ENCODE measurements at regions not wholly inside any gene's neighbourhood (a gene's known extent, or its start where the extent isn't known, plus 50 kb on each side); places are given as distances from the start of the nearest gene placed in this dataset.

DNA sequence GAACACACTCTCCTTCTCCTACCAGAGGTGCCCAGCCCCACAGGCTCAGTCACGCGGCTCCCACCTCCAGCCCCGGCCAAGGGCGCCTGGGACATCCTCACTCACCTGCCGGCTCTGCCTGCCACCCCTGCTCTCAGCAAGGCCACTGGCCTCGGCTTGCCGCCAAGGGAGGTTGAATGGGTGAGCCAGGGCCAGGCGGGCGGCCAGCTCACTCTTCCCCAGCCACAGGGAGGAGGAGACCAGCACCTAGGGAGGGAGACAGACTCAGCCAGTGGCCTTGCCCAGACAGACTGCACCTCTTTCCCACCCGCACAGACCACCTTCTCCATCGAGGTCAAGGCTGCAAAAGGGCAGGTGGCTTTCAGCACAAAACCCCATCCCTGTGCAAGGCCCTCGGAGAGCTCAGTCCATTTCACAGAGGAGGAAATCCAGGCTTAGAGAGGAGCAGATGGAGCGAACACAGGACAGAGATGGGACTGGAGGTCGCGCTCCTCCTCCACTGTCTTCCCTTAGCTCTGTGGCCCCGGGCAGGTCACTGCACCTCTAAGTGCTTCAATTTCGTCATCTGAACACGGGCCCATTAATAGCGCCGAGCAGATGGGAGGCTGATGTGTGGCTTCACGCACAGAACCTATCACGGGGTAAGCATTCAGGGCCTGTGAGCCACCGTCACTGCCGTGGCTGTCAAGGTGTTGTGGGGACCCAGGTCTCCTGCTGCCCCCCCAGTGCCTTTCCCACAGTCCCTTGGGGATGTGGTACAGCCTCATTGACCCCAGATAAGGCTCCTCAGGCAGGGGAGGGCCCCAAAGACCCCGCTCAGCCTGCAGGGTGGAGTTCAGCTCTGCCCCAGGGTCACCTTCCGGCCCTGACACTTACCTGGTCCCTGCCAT, 56.1 kb downstream of the RMI2 start:
- DNase-seq (ENCODE audit: low read depth): no peak
- TF ChIP-seq, protein P1, sequence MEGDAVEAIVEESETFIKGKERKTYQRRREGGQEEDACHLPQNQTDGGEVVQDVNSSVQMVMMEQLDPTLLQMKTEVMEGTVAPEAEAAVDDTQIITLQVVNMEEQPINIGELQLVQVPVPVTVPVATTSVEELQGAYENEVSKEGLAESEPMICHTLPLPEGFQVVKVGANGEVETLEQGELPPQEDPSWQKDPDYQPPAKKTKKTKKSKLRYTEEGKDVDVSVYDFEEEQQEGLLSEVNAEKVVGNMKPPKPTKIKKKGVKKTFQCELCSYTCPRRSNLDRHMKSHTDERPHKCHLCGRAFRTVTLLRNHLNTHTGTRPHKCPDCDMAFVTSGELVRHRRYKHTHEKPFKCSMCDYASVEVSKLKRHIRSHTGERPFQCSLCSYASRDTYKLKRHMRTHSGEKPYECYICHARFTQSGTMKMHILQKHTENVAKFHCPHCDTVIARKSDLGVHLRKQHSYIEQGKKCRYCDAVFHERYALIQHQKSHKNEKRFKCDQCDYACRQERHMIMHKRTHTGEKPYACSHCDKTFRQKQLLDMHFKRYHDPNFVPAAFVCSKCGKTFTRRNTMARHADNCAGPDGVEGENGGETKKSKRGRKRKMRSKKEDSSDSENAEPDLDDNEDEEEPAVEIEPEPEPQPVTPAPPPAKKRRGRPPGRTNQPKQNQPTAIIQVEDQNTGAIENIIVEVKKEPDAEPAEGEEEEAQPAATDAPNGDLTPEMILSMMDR (conservative IDR thresholded peaks at IDR 0.05; ENCODE audit: low read depth, low read length): no peak
- no peak overlapping the region for H3K4me3 ChIP-seq (ENCODE audit: low read depth, low read length)

DNA sequence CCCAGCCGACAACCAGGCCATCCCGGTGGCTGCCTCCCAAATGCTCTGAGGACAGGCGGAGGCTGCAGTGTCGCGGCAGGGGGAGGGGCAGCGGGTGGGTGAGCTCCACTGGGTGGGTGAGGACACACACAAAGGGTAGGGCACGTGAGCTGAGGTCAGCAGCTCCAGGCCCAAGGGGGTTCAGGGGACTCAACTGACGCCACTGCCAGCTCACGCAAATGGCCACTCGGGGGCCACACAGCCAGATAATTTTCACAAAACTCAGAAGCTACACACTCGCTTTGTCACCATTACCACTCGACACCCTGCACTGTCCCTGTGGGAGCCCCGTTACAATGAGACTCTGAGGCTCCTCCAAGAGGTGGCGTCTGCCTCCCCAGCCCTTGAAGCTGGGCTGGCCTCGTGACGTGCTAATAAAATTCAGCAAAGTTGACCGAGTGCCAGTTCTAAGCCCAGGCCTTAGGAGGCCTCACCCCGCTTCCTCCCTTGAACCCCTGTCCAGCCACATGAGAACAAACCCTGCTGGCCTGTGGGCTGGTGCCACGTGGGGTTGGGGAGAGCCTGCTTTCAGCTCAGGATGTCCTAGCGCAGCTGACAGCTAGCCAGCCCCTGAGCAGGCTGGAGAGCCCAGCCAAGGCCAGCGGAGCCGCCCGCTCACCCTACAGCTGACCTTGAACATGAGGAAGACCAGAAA, 56.9 kb downstream of the RMI2 start:
- no peak overlapping the region for H3K4me3 ChIP-seq (ENCODE audit: low read depth, low read length)
- peak; percentile 7 for DNase-seq (ENCODE audit: low read depth)
- TF ChIP-seq, protein P1 (conservative IDR thresholded peaks at IDR 0.05; ENCODE audit: low read depth, low read length): peak; percentile 12

DNA sequence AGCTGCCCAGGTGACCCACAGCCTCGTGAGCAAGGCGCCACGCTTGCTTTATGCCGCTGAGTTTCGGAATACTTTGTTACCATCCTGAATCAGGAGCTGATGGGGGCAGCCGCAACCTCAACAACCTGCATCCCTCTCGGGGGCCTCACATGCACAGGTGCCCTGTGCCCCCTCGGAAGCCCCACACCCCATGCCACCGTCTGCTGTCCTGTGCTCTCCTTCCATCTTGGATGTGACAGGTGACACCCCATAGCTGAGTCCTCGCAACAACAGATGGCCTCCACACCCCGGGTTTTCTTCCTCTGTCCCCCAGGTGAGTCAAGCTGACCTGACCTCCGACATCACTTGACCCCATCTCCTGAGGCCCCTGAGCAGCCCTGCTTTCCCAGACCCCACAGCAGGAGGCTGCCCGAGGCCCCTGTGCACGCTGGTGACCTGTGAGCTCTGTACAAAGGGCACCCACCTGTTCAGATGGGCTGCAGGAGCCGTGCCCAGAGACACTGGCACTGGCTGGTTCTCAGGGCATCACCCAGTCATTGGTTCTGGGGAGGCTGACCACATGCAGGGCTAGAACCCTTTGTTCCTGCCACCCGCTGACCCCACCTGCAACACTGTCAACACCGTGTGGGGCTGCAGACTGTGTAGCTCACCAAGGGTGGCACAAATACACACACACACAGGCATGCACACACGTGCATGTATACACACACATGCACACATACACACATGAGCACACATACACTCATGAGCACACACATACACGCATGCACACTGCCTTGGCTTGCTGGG, 57.7 kb downstream of the RMI2 start:
- no peak overlapping the region for H3K4me3 ChIP-seq (ENCODE audit: low read depth, low read length)
- TF ChIP-seq, protein P1 (conservative IDR thresholded peaks at IDR 0.05; ENCODE audit: low read depth, low read length): no peak
- no peak for DNase-seq (ENCODE audit: low read depth)

DNA sequence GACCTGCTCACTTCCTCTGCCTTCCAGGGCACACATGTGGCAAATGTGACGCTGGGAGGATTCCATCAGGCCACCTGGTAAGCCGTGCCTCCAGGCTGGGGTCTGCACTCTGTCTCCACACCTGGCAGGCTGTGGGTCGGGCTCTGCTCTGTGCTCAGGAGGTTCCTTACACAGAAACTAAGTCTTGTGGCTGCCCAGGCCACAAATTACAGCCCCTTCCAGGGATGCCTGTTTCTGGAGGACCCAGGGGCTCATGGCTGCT, 58.2 kb downstream of the RMI2 start:
- DNase-seq (ENCODE audit: low read depth): no peak
- H3K4me3 ChIP-seq (ENCODE audit: low read depth, low read length): no peak overlapping the region
- TF ChIP-seq, protein P1 (conservative IDR thresholded peaks at IDR 0.05; ENCODE audit: low read depth, low read length): no peak

GRCh38 chr16:11403920-11404319, 58.7 kb downstream of the RMI2 start:
- no peak overlapping the region for H3K4me3 ChIP-seq (ENCODE audit: low read depth, low read length)
- no peak for DNase-seq (ENCODE audit: low read depth)
- TF ChIP-seq, protein P1 (conservative IDR thresholded peaks at IDR 0.05; ENCODE audit: low read depth, low read length): no peak

DNA sequence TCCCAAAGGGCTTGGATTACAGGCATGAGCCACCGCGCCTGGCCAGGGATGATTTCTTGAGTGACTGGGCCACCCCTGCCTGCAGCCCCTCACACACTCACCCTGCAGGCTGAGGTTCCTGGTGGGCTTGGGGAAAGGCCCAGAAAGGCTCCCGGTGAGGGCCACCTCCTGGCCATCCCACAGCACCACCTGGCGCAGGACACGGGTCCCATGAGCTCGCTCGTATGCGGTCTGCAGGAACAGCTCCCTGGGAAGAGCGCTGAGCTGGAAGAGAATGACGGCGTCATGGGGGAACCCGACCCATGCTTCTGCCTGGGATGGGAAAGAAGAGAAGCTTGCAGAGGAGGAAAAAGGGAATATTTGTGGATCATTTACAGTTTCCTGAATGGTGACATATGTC, 59.3 kb downstream of the RMI2 start:
- no peak overlapping the region for H3K4me3 ChIP-seq (ENCODE audit: low read depth, low read length)
- TF ChIP-seq, protein P1 (conservative IDR thresholded peaks at IDR 0.05; ENCODE audit: low read depth, low read length): no peak
- no peak for DNase-seq (ENCODE audit: low read depth)

All from choroid plexus epithelial cell (primary cell).